PFSK-1 (cell line): ENCODE measurements at regions not wholly inside any gene's neighbourhood (a gene's known extent, or its start where the extent isn't known, plus 50 kb on each side); places are given as distances from the start of the nearest gene placed in this dataset.

Source experiments
- FOXP2 ChIP-seq: optimal IDR thresholded peaks from 2 replicates; pipeline ENCODE3; 2011; ENCODE audit warnings: borderline replicate concordance, control low read depth, inconsistent platforms; ENCODE audit not compliant: insufficient read depth; ENCODE audit errors: extremely low read length, extremely low read depth
- POLR2AphosphoS5 ChIP-seq: IDR thresholded peaks from 2 replicates; pipeline ENCODE4 v1.6.1; 2012; ENCODE audit warnings: low read depth, mild to moderate bottlenecking, control low read depth, low read length, moderate library complexity
- REST ChIP-seq, 2 experiments: IDR thresholded peaks; 2 replicates each; pipeline versions ENCODE4 v1.6.1 to v1.8.0; 2011 to 2012; ENCODE audit warnings: low read depth in 2 of 2, low read length in 2 of 2, control low read depth in 1 of 2, inconsistent platforms in 1 of 2, mild to moderate bottlenecking in 1 of 2, moderate library complexity in 1 of 2; ENCODE audit not compliant: insufficient read depth in 1 of 2
- SIN3A ChIP-seq: IDR thresholded peaks from 2 replicates; pipeline ENCODE4 v1.6.1; 2012; ENCODE audit warnings: mild to moderate bottlenecking, low read length, moderate library complexity, borderline replicate concordance; ENCODE audit not compliant: insufficient read depth
- TAF1 ChIP-seq: IDR thresholded peaks from 2 replicates; pipeline ENCODE4 v1.6.1; 2012; ENCODE audit warnings: low read length, control low read depth, borderline replicate concordance; ENCODE audit not compliant: insufficient read depth

GRCh38 chr16:86044241-86044671 lies 145.3 kb downstream of the IRF8 start:
- no peak for TF ChIP-seq REST (IDR thresholded peaks at IDR 0.05; ENCODE audit: insufficient read depth in 1 of 2, low read depth in 2 of 2, low read length in 2 of 2)
- no peak for TF ChIP-seq POLR2AphosphoS5
- TF ChIP-seq TAF1 = no peak
- no peak for TF ChIP-seq FOXP2
- no peak for TF ChIP-seq SIN3A

GRCh38 chr16:86044881-86045590 lies 146.1 kb downstream of the IRF8 start:
- TF ChIP-seq TAF1 = no peak
- TF ChIP-seq FOXP2 = no peak
- no peak for TF ChIP-seq POLR2AphosphoS5
- no peak for TF ChIP-seq SIN3A
- TF ChIP-seq REST (IDR thresholded peaks at IDR 0.05; ENCODE audit: insufficient read depth in 1 of 2, low read depth in 2 of 2, low read length in 2 of 2) = no peak

DNA sequence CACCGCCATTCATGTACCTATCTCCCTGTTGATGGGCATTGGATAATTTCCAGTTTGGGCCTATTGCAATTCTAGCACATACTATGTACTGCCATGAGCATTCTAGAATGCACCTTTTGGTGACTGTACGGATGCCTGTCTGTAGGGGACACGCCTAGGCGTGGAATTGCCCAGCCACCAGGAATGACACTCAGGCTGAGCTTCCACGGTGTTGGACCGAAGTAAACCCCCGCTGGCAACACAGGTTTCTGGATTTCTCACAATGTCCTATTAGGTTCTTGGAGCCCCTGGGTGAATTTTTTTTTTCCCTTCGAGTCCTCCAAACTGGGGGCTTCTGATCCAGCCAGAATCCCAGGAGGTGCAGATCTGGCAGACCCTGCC lies 146.6 kb downstream of the IRF8 start:
- no peak for TF ChIP-seq TAF1

- TF ChIP-seq POLR2AphosphoS5 (no peak), SIN3A (no peak), TAF1 (no peak), REST (IDR thresholded peaks at IDR 0.05; ENCODE audit: insufficient read depth in 1 of 2, low read depth in 2 of 2, low read length in 2 of 2) (no peak), FOXP2 (no peak)
Observed at GRCh38 chr16:86046026-86046425, 147.1 kb downstream of the IRF8 start.

GRCh38 chr16:86046667-86047270 lies 147.8 kb downstream of the IRF8 start:
- TF ChIP-seq TAF1 (no peak), POLR2AphosphoS5 (no peak), REST (IDR thresholded peaks at IDR 0.05; ENCODE audit: insufficient read depth in 1 of 2, low read depth in 2 of 2, low read length in 2 of 2) (no peak)
